IMR-90 (cell line): ENCODE measurements at regions not wholly inside any gene's neighbourhood (a gene's known extent, or its start where the extent isn't known, plus 50 kb on each side); places are given as distances from the start of the nearest gene placed in this dataset.

ENCODE experiments used
- ATAC-seq: fragments of 200-7000 bp; cut with Tn5 transposase; 2 replicates; pipeline ENCODE4 v1.9.1; 2020; ENCODE audit warnings: low read depth, mild to moderate bottlenecking, moderate library complexity
- BruUV-seq: library from RNA; stranded (reverse); fragments of 400-500 nt; replicated peaks from 2 replicates; lab custom pipeline; 2021; lab: Mats Ljungman, UMichigan
- CTCF ChIA-PET: fragments of 300-600 bp; formaldehyde crosslinking; extraction: SDS; loops from one replicate; lab custom pipeline; 2021; ENCODE audit warnings: antibody characterized with exemption; lab: Yijun Ruan, JAX
- POLR2A ChIA-PET: fragments of 300-600 bp; sonication (Branson Sonifier 250); formaldehyde crosslinking; loops from one replicate; lab custom pipeline; 2022; ENCODE audit warnings: antibody characterized with exemption; ENCODE audit not compliant: unreplicated experiment; lab: Charles Lee
- DNase-seq: peaks from one replicate; pipeline ENCODE4 v3.0.0; 2013
- H2AFZ ChIP-seq: replicated peaks from 2 replicates; pipeline ENCODE3; 2013; ENCODE audit warnings: low read length, mild to moderate bottlenecking; ENCODE audit not compliant: poor library complexity
- H2AK5ac ChIP-seq: 2 replicates; pipeline ENCODE4 v1.6.1; 2013; ENCODE audit warnings: low read depth, low read length, inconsistent platforms
- H2AK9ac ChIP-seq: replicated peaks from 2 replicates; pipeline ENCODE3; 2013; ENCODE audit warnings: mild to moderate bottlenecking, low read depth, low read length, moderate library complexity; ENCODE audit not compliant: poor library complexity
- H2BK120ac ChIP-seq: 2 replicates; pipeline ENCODE4 v1.6.1; 2013; ENCODE audit warnings: low read depth, low read length, inconsistent platforms
- H2BK15ac ChIP-seq: 3 replicates; pipeline ENCODE4 v1.6.1; 2013; ENCODE audit warnings: low read depth, low read length, inconsistent platforms
- H2BK20ac ChIP-seq: 2 replicates; pipeline ENCODE4 v1.6.1; 2013; ENCODE audit warnings: low read depth, mild to moderate bottlenecking, inconsistent platforms, low read length, moderate library complexity
- H2BK5ac ChIP-seq: 2 replicates; pipeline ENCODE4 v1.6.1; 2013; ENCODE audit warnings: mild to moderate bottlenecking, low read depth, low read length, inconsistent platforms; ENCODE audit not compliant: poor library complexity, severe bottlenecking
- H3K14ac ChIP-seq: replicated peaks from 2 replicates; pipeline ENCODE4 v1.6.1; 2013; ENCODE audit warnings: low read depth, low read length, inconsistent platforms
- H3K18ac ChIP-seq: 2 replicates; pipeline ENCODE4 v1.6.1; 2013; ENCODE audit warnings: low read depth, low read length, control low read depth
- H3K23ac ChIP-seq: 2 replicates; pipeline ENCODE4 v1.6.1; 2013; ENCODE audit warnings: low read depth, low read length, inconsistent platforms
- H3K27ac ChIP-seq: 2 replicates; pipeline ENCODE4 v1.5.1; 2013; ENCODE audit warnings: mild to moderate bottlenecking, control low read depth, low read length; ENCODE audit not compliant: insufficient read depth
- H3K27me3 ChIP-seq: 2 replicates; pipeline ENCODE4 v1.6.1; 2013; ENCODE audit warnings: low read length; ENCODE audit not compliant: control insufficient read depth, insufficient read depth
- H3K36me3 ChIP-seq: 2 replicates; pipeline ENCODE4 v1.6.1; 2013; ENCODE audit warnings: low read length, mixed read lengths; ENCODE audit not compliant: control insufficient read depth, insufficient read depth
- H3K4ac ChIP-seq: 2 replicates; pipeline ENCODE4 v1.6.1; 2013; ENCODE audit warnings: low read depth, low read length, inconsistent platforms
- H3K4me1 ChIP-seq: 2 replicates; pipeline ENCODE4 v1.6.1; 2013; ENCODE audit warnings: low read length, mixed read lengths; ENCODE audit not compliant: control insufficient read depth, insufficient read depth
- H3K4me2 ChIP-seq: 2 replicates; pipeline ENCODE4 v1.6.1; 2013; ENCODE audit warnings: low read depth, mild to moderate bottlenecking, control low read depth, low read length, moderate library complexity
- H3K4me3 ChIP-seq: 2 replicates; pipeline ENCODE4 v1.5.1; 2013; ENCODE audit warnings: low read depth, mild to moderate bottlenecking, control low read depth, low read length, moderate library complexity; ENCODE audit not compliant: insufficient read depth
- H3K56ac ChIP-seq: 2 replicates; pipeline ENCODE4 v1.6.1; 2013; ENCODE audit warnings: low read length, inconsistent platforms; ENCODE audit not compliant: insufficient read depth; ENCODE audit errors: extremely low read depth
- H3K79me1 ChIP-seq, 2 experiments: 2 replicates each; pipeline ENCODE4 v1.6.1; 2013; ENCODE audit warnings: low read length in 2 of 2, inconsistent platforms in 1 of 2, low read depth in 1 of 2
- H3K9ac ChIP-seq: 2 replicates; pipeline ENCODE4 v1.6.1; 2013; ENCODE audit warnings: low read depth, low read length, control low read depth
- H3K9me1 ChIP-seq: 2 replicates; pipeline ENCODE4 v1.6.1; 2013; ENCODE audit warnings: low read length, inconsistent platforms; ENCODE audit not compliant: insufficient read depth
- H3K9me3 ChIP-seq: 2 replicates; pipeline ENCODE4 v1.6.1; 2013; ENCODE audit warnings: low read length; ENCODE audit not compliant: control insufficient read depth, insufficient read depth
- H4K20me1 ChIP-seq: 2 replicates; pipeline ENCODE4 v1.6.1; 2013; ENCODE audit warnings: low read length, inconsistent platforms; ENCODE audit not compliant: insufficient read depth
- H4K5ac ChIP-seq: 2 replicates; pipeline ENCODE4 v1.6.1; 2013; ENCODE audit warnings: mild to moderate bottlenecking, low read depth, low read length, control low read depth
- H4K8ac ChIP-seq, 2 experiments: 2 replicates each; pipeline ENCODE4 v1.6.1; 2013; ENCODE audit warnings: low read depth in 2 of 2, low read length in 2 of 2, control low read depth in 1 of 2, inconsistent platforms in 1 of 2
- H4K91ac ChIP-seq: 2 replicates; pipeline ENCODE4 v1.6.1; 2013; ENCODE audit warnings: low read depth, low read length, inconsistent platforms; ENCODE audit not compliant: insufficient read depth
- BHLHE40 ChIP-seq: fragments of 150-350 bp; IDR thresholded peaks from 2 replicates; pipeline ENCODE4 v1.6.1; 2016; ENCODE audit warnings: mild to moderate bottlenecking, low read depth, low read length
- CEBPB ChIP-seq: IDR thresholded peaks from 2 replicates; pipeline ENCODE4 v1.6.1; 2012; ENCODE audit warnings: low read depth, low read length, improper control_type of control experiment
- CHD1 ChIP-seq: IDR thresholded peaks from 2 replicates; pipeline ENCODE4 v1.6.1; 2012; ENCODE audit warnings: low read depth, low read length, improper control_type of control experiment
- CTCF ChIP-seq: conservative IDR thresholded peaks from 2 replicates; pipeline ENCODE4 v1.5.1; 2012; ENCODE audit warnings: mild to moderate bottlenecking, low read depth, low read length, improper control_type of control experiment
- FOS ChIP-seq: fragments of 150-350 bp; IDR thresholded peaks from 2 replicates; pipeline ENCODE4 v1.6.1; 2016; ENCODE audit warnings: low read depth, low read length
- MAFK ChIP-seq: IDR thresholded peaks from 2 replicates; pipeline ENCODE4 v1.6.1; 2012; ENCODE audit warnings: low read depth, low read length, improper control_type of control experiment
- MAZ ChIP-seq: IDR thresholded peaks from 2 replicates; pipeline ENCODE4 v1.6.1; 2012; ENCODE audit warnings: low read depth, mild to moderate bottlenecking, low read length, improper control_type of control experiment, moderate library complexity, borderline replicate concordance
- MXI1 ChIP-seq: IDR thresholded peaks from 2 replicates; pipeline ENCODE4 v1.6.1; 2012; ENCODE audit warnings: low read depth, mild to moderate bottlenecking, low read length, moderate library complexity, borderline replicate concordance
- NFE2L2 ChIP-seq: fragments of 150-350 bp; IDR thresholded peaks from 2 replicates; pipeline ENCODE4 v1.6.1; 2016; ENCODE audit warnings: low read depth, mild to moderate bottlenecking, low read length
- POLR2A ChIP-seq: IDR thresholded peaks from 2 replicates; pipeline ENCODE4 v1.6.1; 2012; ENCODE audit warnings: mild to moderate bottlenecking, low read depth, low read length
- RAD21 ChIP-seq: IDR thresholded peaks from 2 replicates; pipeline ENCODE4 v1.6.1; 2012; ENCODE audit warnings: low read length, improper control_type of control experiment
- RCOR1 ChIP-seq: IDR thresholded peaks from 2 replicates; pipeline ENCODE4 v1.6.1; 2012; ENCODE audit warnings: mild to moderate bottlenecking, low read length, improper control_type of control experiment; ENCODE audit not compliant: insufficient replicate concordance
- SMC3 ChIP-seq: fragments of 150-350 bp; IDR thresholded peaks from 2 replicates; pipeline ENCODE4 v1.6.1; 2016; ENCODE audit warnings: low read depth, mild to moderate bottlenecking, antibody characterized with exemption, low read length, moderate library complexity
- USF2 ChIP-seq: fragments of 150-350 bp; IDR thresholded peaks from 2 replicates; pipeline ENCODE4 v1.6.1; 2017; ENCODE audit warnings: mild to moderate bottlenecking, antibody characterized with exemption, low read length, low read depth
- WGBS, 2 experiments: methylation state at CpG; one replicate each; pipeline versions ENCODE4 v1.1.5 to v1.1.7; 2013; ENCODE audit warnings: missing lambda C conversion rate in 2 of 2; ENCODE audit not compliant: insufficient read length in 1 of 2; ENCODE audit errors: extremely low coverage in 2 of 2; 5-methylcytosine and 5-hydroxymethylcytosine counted together
- dilution Hi-C: fragments of 300-500 bp; cut with HindIII; formaldehyde crosslinking; loops from one replicate; pipeline ENCODE4 v1.14.3; 2018; ENCODE audit warnings: low sequenced_read_pairs; ENCODE audit not compliant: unreplicated experiment
- in situ Hi-C: fragments of 300-500 bp; cut with MboI; formaldehyde crosslinking; loops from 3 replicates; pipeline ENCODE4 v1.14.3; 2019; ENCODE audit warnings: low sequenced_read_pairs, inconsistent platforms, mixed read lengths
- intact Hi-C: fragments of 100-400 bp; cut with micrococcal nuclease; formaldehyde crosslinking; loops from 2 replicates; pipeline ENCODE4 v1.10.0; 2022

GRCh38 chr15:96213896-96214295, 116.6 kb upstream of the NR2F2 start:
- WGBS, 2 experiments: 80% methylated on average over 1 of the region's 4 CpGs; no CpG with 5 or more reads in 1 of the 2 experiments
- DNase-seq (no peak), ATAC-seq (no peak)
- no peak overlapping the region for H3K4ac ChIP-seq
- TF ChIP-seq CEBPB: no peak
- no peak for TF ChIP-seq SMC3
- TF ChIP-seq NFE2L2: no peak
- TF ChIP-seq CHD1: no peak
- no peak for TF ChIP-seq CTCF
- TF ChIP-seq BHLHE40: no peak
- no peak for TF ChIP-seq USF2
- no peak for TF ChIP-seq MAFK
- TF ChIP-seq MAZ: no peak
- TF ChIP-seq MXI1: no peak
- TF ChIP-seq RAD21: no peak
- TF ChIP-seq FOS: no peak
- no peak for TF ChIP-seq RCOR1
- no peak for TF ChIP-seq POLR2A
- no peaks in the 10 kb centered on the region for H3K4me1 ChIP-seq
- in situ Hi-C loops: no loop called here
- H3K56ac ChIP-seq: no peak overlapping the region
- POLR2A ChIA-PET: no interaction called here
- H2BK120ac ChIP-seq: no peak overlapping the region
- no peak overlapping the region for H2AK5ac ChIP-seq
- no peak overlapping the region for H3K4me2 ChIP-seq
- H2BK15ac ChIP-seq: no peak overlapping the region
- no peaks in the 10 kb centered on the region for H3K27me3 ChIP-seq
- BruUV-seq: no TSS peak
- H2BK20ac ChIP-seq: no peak overlapping the region
- no peak overlapping the region for H4K91ac ChIP-seq
- intact Hi-C loops: no loop called here
- CTCF ChIA-PET: no interaction called here
- H4K8ac ChIP-seq: no peak overlapping the region
- no peaks in the 10 kb centered on the region for H3K36me3 ChIP-seq
- H2AFZ ChIP-seq: no peak overlapping the region
- no peak overlapping the region for H4K5ac ChIP-seq
- H3K14ac ChIP-seq: no peak overlapping the region
- no peak overlapping the region for H3K23ac ChIP-seq
- dilution Hi-C loops: no loop called here
- H2BK5ac ChIP-seq: no peak overlapping the region
- no peak overlapping the region for H2AK9ac ChIP-seq
- no peak overlapping the region for H3K9ac ChIP-seq
- H3K27ac ChIP-seq: no peak overlapping the region
- no peak overlapping the region for H3K4me3 ChIP-seq
- no peaks in the 10 kb centered on the region for H3K9me3 ChIP-seq
- H3K18ac ChIP-seq: no peak overlapping the region
- no peaks in the 10 kb centered on the region; the same call in 1 of the 2 replicates for H3K9me1 ChIP-seq
- peaks cover 0 to 2% of the 10 kb centered on the region in 2 experiments; a peak in 1 of 4 replicates for H3K79me1 ChIP-seq
- no peaks in the 10 kb centered on the region for H4K20me1 ChIP-seq
